HG03139 (cell line): ENCODE measurements at regions not wholly inside any gene's neighbourhood (a gene's known extent, or its start where the extent isn't known, plus 50 kb on each side); places are given as distances from the start of the nearest gene placed in this dataset.
"Not testable (repeated sequence)": the region's sequence is repeated elsewhere in the genome, so short reads cannot be mapped to it uniquely, and the experiment has no call there.

Experiments
- ATAC-seq: cut with Tn5 transposase; IDR thresholded peaks from one replicate; pipeline ENCODE4 v1.9.1; 2021; ENCODE audit not compliant: unreplicated experiment

DNA sequence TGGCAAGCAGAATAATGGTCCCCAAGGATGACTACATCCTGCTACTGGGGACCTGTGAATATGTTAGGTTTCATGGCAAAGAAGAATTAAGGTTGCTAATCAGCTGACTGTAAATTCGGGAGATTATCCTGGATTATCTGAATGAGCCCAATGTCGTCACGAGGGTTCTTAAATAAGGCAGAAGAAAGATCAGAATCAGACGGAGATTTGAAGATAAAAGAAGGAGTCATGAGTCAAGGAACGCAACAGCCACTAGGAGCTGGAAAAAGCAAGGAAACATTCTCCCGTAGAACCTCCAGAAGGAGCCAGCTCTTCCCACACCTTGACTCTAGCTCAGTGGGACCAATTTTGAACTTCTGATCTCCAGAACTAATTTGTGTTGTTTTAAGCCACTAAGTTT is 82.9 kb upstream of the APBB1IP start:
- ATAC-seq = no peak

DNA sequence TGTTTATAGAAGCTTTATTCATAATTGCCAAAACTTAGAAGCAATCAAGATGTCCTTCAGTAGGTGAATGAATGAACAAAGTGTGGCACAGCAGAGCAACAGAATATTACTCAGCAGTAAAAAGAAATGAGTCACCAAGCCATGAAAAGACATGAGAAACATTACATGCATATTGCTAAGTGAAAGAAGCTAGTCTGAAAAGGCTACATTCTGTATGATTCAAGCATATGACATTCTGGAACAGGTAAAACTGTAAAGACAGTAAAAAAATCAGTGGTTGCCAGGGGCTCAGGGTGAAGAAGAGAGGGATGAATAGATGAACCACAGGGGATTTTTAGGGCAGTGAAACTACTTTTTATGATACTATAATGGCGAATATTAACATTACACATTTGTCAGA is 80.9 kb upstream of the APBB1IP start:
- no peak for ATAC-seq

DNA sequence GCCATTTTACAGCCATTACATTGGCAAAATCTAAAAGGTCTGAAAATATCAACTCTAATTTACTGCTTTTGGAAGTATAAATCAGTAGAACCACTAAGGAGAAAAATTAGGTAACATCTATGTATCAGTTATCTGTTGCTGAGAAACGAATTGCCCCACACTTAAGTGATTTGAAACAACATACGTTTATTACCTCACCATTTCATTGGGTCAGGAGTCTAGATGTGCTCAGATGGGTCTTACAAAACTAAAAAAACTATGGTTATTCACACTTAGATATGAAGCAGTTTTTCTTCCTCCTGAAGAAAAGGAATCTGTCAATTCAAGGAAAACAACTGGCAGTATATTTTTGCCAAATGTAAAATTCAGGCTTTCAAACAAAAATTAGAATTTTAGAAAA is 80.1 kb upstream of the APBB1IP start:
- ATAC-seq = no peak

DNA sequence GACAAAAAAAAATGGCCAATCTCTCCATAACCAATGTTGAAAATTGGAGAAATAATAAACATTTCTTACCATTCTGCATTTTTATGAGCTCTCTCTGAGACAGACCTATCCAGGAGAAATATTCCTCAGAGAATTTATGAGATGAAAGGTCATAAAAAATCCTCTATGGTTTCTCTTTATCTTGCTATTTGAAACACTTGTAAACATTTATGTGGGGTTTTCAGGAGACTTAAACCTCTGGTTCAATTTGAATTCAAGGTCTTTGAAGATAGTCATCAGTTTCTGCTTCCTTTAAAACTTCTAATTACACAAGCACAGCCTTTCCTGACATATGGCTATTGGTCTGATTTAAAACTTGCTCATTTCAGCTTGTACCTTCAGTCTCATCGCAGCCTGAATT is 78.5 kb upstream of the APBB1IP start:
- no peak for ATAC-seq

DNA sequence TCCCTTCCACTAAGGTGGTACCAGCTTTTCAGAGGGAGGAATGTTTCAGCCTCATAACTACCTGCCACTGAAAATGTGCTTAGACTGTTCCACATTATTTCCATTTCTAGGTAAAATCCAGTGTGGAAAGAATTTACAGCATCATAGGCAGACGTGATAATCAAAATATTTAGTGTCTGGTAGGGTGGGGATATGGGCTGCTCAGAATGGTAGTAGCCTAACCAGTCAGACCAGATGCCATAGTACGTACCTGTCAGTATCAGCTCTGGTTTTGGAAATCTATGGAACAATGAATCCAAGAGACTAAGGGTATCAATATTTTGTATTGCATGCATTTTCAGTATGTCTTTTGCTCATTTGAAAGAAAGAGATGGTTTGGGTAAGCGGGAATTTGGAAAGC is 76.8 kb upstream of the APBB1IP start:
- ATAC-seq = no peak

DNA sequence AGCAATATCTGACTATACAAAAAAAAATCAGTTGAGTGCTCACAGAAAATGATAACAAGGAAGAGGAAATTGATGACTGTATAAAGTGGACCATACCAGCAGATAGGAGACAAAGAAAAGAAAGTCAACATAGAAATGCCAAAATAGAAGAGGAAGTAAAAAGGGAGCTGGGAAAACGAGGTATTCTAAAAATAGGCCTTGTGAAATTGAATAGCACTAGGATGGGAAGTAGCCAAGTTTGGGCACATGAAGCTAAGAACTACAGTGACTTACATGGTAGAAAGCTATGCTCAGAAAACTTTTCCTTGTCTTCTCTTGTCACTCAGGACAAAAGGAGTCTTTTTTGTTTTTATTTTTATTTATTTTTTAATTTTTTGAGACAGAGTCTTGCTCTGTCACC is 76.2 kb upstream of the APBB1IP start:
- ATAC-seq = no peak

DNA sequence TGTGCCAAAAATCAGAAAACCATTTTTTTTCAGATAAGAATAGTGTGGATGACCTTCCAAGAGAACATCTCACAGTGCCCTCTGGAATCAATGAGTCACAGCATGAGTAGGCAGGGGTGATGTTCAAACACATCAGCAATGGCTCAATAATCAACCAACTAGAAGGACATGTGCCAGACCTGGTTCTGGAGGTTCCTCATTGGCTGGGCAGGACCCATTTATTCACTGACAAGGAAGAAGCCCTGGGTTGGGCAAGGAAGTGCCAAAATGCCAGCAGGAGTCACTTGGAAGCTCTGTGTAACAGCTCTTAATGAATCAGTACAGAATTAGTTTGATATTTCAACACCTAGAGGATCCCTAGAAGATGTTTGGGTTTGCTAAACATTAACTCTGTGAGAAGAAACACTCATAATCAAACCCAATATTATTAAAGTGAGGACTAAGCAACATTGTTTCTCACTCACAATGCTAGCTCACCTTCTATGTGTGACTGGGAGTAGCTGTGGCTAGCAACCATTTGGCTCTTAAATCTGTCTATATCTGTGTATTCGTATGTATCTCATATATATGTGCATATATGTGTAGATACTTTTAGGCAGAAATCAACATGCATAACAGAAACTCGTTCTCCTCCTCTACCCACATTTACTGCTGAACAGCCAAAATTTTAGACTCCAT is 72.3 kb upstream of the APBB1IP start:
- ATAC-seq = no peak

DNA sequence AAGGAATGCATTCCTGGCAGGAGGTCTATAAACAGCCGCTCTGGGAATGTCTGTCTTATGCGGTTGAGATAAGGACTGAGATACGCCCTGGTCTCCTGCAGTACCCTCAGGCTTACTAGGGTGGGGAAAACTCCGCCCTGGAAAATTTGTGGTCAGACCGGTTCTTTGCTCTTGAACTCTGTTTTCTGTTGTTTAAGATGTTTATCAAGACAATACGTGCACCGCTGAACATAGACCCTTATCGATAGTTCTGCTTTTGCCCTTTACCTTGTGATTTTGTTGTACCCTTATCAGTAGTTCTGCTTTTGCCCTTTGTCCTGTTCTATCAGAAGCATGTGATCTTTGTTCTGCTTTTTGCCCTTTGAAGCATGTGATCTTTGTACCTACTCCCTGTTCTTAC is 71.1 kb upstream of the APBB1IP start:
- ATAC-seq = not testable (repeated sequence)

DNA sequence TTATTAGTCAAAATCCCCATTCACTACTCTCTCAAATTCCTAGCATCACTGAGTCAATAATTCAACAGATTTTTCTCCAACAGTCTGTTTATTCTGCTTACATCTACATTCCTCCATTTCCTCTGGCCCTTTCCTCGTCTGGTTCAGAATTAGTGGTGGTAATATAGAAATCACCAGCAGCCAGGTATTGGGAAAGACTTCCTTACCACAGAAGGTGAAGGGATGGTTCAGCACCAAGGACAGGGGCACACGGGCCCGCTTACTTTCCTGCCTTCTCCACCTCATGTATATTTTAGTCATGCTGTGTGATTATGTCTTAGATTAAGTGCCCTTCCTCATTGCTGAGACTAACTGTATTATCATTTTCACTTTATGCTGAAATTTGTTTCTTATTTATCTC is 70.4 kb upstream of the APBB1IP start:
- no peak for ATAC-seq

DNA sequence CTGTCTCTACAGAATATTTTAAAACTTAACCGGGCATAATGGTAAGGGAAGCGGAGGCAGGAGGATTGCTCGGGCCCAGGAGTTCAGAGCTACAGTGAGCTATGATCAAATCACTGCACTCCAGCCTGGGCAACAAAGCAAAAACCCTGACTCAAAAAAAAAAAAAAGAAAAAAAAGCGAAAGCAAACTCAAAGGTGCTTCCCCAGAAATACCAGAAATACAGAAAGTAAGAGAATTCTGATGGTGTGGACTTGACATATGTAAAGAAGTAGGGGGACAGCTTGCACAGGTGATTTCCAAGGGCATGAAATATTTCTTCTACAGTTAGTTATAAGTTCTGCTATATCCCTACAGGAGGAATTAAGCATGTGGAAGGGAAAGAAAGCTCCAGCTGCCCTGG is 69.7 kb upstream of the APBB1IP start:
- no peak for ATAC-seq

DNA sequence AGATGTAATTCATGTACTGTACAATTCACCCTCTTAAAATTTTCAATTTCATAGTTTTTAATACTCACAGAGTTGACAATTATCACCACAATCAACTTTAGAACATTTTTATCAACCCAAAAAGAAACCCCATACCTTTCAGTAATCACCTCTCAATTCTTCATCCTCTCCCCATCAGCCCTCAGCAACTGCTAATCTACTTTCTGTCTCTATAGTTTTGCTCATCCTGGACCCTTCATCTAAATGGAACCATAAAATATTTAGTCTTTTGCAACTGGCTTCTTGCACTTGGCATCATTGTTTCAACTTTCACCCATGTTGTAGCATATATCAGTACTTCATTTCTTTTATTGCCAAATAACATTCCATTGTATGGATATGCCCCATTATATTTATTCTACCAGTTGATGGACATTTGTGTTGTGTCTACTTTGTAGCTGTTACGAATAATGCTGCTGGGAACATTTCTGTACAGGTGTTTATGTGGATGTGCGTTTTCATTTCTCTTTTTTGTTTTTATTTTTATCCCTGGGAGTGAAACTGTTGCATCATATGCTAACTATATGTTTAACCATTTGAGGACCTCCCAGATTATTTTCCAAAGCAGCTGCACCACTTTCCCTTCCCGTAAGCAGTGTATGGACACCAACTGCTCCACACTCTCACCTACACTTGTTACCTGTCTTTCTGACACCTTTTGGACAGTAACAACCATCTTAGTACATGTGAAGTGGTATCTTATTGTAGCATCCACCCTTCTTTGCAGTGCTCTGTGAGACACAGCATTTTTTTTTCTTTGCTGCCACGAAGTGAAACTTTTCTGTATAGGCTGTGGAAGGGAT is 65.4 kb upstream of the APBB1IP start:
- peak; percentile 60 for ATAC-seq

DNA sequence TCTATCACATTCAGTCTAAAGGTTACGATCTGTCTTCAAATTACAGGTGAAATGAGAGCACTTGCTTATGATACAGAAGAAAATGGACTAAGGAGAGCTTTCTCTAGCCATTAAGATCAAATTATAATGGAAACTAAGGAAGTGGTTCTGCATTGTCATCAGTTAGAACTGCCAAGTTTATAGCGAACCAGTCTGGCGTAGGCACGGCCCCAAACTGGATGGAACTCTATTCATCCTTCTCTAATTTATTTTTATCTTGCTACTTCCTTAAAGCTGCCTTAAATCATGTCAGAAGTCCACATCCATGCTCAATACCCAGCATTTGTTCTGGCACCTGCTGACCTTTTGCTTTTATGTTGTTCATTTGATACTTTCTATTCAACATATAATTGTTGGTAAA is 63.7 kb upstream of the APBB1IP start:
- ATAC-seq = no peak

DNA sequence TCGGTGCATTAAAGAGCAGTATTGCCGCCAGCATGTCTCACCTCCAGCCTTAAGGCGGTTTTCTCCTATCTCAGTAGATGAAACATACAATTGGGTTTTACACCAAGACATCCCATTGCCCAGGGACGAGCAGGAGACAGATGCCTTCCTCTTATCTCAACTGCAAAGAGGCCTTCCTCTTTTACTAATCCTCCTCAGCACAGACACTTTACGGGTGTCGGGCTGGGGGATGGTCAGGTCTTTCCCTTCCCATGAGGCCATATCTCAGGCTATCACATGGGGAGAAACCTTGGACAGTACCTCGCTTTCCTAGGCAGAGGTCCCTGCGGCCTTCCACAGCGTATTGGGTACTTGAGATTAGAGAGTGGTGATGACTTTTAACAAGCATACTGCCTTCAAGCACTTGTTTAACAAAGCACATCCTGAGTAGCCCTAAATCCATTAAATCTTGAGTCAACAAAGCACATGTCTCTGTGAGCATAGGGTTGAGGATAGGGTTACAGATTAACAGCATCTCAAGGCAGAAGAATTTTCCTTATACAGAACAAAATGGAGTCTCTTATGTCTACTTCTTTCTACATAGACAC is 60.8 kb upstream of the APBB1IP start:
- ATAC-seq = not testable (repeated sequence)

DNA sequence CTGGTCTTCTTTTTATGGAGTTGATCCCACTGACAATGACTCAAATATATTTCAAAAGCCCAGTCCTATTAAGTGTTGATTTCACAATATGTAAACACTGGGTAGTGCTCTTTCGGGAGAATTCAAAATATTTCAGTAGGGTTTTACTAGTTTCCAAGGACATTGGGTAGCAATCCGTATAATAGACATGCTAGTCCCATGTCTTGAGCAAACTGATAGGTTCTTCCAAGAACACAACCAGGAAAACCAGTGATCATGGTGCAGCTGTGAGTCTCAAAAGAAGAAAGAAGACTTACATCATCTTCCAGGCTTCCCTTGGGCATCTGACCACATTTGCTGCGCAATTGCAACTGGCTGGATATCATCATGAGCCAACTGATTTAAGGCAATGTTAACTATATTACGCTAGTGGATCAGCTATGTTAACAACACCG is 59.3 kb upstream of the APBB1IP start:
- ATAC-seq = no peak

DNA sequence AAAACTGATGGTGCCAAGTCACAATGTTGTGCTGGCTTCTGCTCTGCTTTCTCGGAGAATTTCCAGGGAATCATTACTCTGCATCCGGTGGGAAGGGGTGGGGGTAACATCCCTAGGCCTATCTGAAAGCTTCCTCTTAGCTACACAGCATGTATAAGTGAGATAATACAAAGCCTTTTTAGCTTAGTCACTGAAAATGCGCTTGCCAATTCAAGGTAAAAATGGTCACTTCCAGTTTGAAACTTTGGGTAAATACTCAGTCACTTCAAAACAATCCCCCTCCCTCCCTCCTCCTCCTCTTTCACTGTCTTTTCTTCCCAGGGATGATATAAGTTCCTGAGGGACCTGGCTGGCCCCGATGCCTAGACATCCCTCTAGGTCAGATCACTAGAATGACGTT is 57.3 kb upstream of the APBB1IP start:
- no peak for ATAC-seq

DNA sequence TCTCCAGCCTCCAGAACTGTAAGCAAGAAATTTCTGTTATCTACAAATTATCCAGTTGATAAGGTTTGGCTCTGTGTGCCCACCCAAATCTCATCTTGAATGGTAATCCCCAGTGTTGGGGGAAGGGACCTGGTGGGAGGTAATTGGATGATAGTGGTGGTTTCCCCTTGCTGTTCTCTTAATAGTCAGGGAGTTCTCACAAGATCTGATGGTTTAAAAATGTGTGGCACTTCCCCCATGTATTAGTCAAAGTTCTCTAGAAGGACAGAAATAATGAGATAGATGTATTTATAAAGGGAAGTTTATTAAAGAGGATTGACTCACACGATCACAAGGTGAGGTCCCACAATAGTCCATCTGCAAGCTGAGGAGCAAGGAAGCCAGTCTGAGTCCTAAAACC is 56.2 kb upstream of the APBB1IP start:
- ATAC-seq = no peak

DNA sequence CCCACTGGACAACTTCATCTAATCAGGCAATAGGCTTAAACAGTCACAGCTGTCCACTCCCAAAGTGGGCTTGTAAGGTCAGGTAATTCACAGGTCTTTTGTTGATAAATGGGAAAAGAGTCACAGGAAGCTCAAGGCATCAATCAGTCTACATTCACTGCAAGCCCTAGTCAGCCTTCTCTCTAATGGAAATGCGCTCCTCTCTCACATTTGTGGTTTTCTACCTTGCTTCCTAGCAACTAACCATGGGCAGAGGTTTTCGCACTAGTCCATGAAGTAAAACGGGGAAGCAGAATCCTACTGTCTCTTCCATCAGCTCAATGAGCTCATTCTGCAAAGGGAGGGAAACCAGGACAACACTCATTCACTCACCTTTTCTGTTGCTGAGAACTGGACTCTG is 53.5 kb upstream of the APBB1IP start:
- ATAC-seq = no peak

DNA sequence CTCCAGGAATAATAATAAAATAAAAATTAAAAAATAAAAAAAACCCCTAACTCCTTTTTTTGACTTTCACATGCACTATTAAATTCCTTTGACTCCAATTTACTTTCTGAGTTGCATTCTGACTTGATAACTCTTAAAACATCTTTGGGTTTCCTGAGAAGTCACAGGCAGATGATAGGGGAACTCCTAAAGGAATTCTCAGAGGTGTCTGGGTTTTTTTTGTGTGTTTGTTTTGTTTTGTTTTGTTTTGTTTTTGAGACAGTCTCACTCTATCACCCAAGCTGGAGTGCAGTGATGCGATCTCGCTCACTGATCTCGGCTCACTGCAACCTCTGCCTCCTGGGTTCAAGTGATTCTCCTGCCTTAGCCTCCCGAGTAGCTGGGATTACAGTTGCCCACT is 52.7 kb upstream of the APBB1IP start:
- ATAC-seq = no peak

DNA sequence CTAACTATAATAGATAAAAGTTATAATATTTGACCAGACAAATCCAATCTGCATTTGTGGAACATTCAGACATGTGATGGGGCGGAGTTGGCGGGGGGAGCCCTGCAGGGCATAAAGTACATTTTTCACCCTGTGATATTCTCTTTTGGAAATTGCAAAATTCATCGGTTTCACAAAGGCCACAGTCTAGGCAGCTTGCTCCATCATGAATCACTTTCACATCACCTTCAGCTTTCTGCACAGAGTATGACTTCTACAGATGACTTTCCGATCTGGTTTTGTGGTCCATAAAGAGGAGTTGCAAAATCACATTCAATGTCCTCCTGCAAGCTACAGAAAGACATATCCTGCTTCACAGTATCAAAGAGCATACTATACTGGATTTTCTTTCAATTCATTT is 51.4 kb upstream of the APBB1IP start:
- ATAC-seq = no peak
